OCI-LY1 (cell line): ENCODE measurements at regions not wholly inside any gene's neighbourhood (a gene's known extent, or its start where the extent isn't known, plus 50 kb on each side); places are given as distances from the start of the nearest gene placed in this dataset.

Source experiments
- H2AFZ ChIP-seq: fragments of 200-600 bp; sonication (generic), shearing (Covaris generic); 2 replicates; pipeline ENCODE4 v1.6.0; 2014; ENCODE audit warnings: antibody characterized with exemption, mild to moderate bottlenecking, low read length
- H3F3A ChIP-seq: fragments of 200-600 bp; sonication (generic), shearing (Covaris generic); 2 replicates; pipeline ENCODE4 v1.6.0; 2014; ENCODE audit warnings: mild to moderate bottlenecking, antibody characterized with exemption, low read length, moderate library complexity; ENCODE audit not compliant: insufficient read depth
- H3K27ac ChIP-seq: fragments of 200-600 bp; sonication (generic); 2 replicates; pipeline ENCODE4 v1.5.1; 2014; ENCODE audit warnings: low read length, mixed run types, mild to moderate bottlenecking, low read depth; ENCODE audit not compliant: poor library complexity, severe bottlenecking
- H3K27me3 ChIP-seq: fragments of 200-600 bp; sonication (generic); 2 replicates; pipeline ENCODE4 v1.6.0; 2014; ENCODE audit warnings: antibody characterized with exemption, mild to moderate bottlenecking, low read length, moderate library complexity; ENCODE audit not compliant: insufficient read depth
- H3K36me3 ChIP-seq: fragments of 200-600 bp; sonication (generic); 2 replicates; pipeline ENCODE4 v1.6.1; 2014; ENCODE audit warnings: mild to moderate bottlenecking, antibody characterized with exemption, low read length, moderate library complexity, mixed read lengths; ENCODE audit not compliant: insufficient read depth
- H3K4me1 ChIP-seq: fragments of 200-600 bp; sonication (generic); 2 replicates; pipeline ENCODE4 v1.5.1; 2014; ENCODE audit warnings: mild to moderate bottlenecking, low read length, moderate library complexity; ENCODE audit not compliant: insufficient read depth, severe bottlenecking
- H3K4me2 ChIP-seq: fragments of 200-600 bp; sonication (generic), shearing (Covaris generic); 2 replicates; pipeline ENCODE4 v1.6.1; 2014; ENCODE audit warnings: low read length
- H3K4me3 ChIP-seq: fragments of 200-600 bp; sonication (generic); 2 replicates; pipeline ENCODE4 v1.5.1; 2014; ENCODE audit warnings: low read length, low read depth, mild to moderate bottlenecking, mixed read lengths; ENCODE audit not compliant: poor library complexity, severe bottlenecking
- H3K79me2 ChIP-seq: fragments of 200-600 bp; shearing (Covaris generic); 2 replicates; pipeline ENCODE4 v1.6.1; 2016; ENCODE audit warnings: mixed run types, low read length, mixed read lengths; ENCODE audit not compliant: insufficient read depth
- H3K9ac ChIP-seq: fragments of 200-600 bp; sonication (generic), shearing (Covaris generic); 2 replicates; pipeline ENCODE4 v1.6.1; 2014; ENCODE audit warnings: mild to moderate bottlenecking, low read length, mixed read lengths
- H3K9me2 ChIP-seq: fragments of 200-600 bp; sonication (generic), shearing (Covaris generic); 2 replicates; pipeline ENCODE4 v1.6.1; 2014; ENCODE audit warnings: low read depth, mild to moderate bottlenecking, low read length, mixed read lengths
- H3K9me3 ChIP-seq: fragments of 200-600 bp; shearing (Covaris generic); 2 replicates; pipeline ENCODE4 v1.6.1; 2014; ENCODE audit warnings: low read length, mixed read lengths
- H4K20me1 ChIP-seq: fragments of 200-600 bp; sonication (generic), shearing (Covaris generic); 2 replicates; pipeline ENCODE4 v1.6.0; 2016; ENCODE audit warnings: mild to moderate bottlenecking, low read length; ENCODE audit not compliant: insufficient read depth
- EZH2 ChIP-seq: fragments of 200-600 bp; sonication (generic), shearing (Covaris generic); IDR thresholded peaks from 2 replicates; pipeline ENCODE4 v1.8.0; 2017; ENCODE audit warnings: borderline replicate concordance, mixed run types, mild to moderate bottlenecking, antibody characterized with exemption, low read length, moderate library complexity, mixed read lengths
- TF ChIP-seq, protein P1 (sequence below): fragments of 200-600 bp; sonication (generic), shearing (Covaris generic); IDR thresholded peaks from 2 replicates; pipeline ENCODE4 v1.5.1; 2017; ENCODE audit warnings: mild to moderate bottlenecking, antibody characterized with exemption, low read length, moderate library complexity, mixed read lengths

DNA sequence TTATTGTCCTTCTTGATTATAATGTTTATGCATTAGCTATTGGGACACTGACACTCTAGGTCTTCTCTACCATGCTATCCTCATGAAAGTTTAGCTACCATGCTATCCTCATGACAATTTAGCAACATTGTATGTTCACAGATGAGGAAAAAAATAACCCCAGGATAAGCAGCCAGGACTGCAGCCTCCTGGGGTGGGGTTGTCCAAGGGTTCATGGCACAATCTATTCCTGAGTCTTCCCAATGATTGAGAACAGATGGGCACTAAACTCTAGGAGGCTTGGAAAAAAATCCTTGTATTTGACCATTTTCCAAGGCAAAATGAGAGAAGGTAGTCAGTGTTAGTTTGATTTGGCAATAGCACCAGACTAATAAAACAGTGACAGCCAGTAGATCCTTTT lies 619.8 kb upstream of the LCORL start:
- TF ChIP-seq, protein P1, sequence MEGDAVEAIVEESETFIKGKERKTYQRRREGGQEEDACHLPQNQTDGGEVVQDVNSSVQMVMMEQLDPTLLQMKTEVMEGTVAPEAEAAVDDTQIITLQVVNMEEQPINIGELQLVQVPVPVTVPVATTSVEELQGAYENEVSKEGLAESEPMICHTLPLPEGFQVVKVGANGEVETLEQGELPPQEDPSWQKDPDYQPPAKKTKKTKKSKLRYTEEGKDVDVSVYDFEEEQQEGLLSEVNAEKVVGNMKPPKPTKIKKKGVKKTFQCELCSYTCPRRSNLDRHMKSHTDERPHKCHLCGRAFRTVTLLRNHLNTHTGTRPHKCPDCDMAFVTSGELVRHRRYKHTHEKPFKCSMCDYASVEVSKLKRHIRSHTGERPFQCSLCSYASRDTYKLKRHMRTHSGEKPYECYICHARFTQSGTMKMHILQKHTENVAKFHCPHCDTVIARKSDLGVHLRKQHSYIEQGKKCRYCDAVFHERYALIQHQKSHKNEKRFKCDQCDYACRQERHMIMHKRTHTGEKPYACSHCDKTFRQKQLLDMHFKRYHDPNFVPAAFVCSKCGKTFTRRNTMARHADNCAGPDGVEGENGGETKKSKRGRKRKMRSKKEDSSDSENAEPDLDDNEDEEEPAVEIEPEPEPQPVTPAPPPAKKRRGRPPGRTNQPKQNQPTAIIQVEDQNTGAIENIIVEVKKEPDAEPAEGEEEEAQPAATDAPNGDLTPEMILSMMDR = no peak
- no peak for TF ChIP-seq EZH2
- H3F3A ChIP-seq = no peaks in the 10 kb centered on the region
- H3K4me3 ChIP-seq = no peak overlapping the region
- H3K27ac ChIP-seq = no peak overlapping the region
- no peaks in the 10 kb centered on the region for H3K9me3 ChIP-seq
- H3K79me2 ChIP-seq = no peaks in the 10 kb centered on the region
- H3K9ac ChIP-seq = no peak overlapping the region
- no peaks in the 10 kb centered on the region for H3K27me3 ChIP-seq
- no peak overlapping the region for H3K4me2 ChIP-seq
- H3K36me3 ChIP-seq = no peaks in the 10 kb centered on the region
- no peaks in the 10 kb centered on the region for H3K4me1 ChIP-seq
- no peaks in the 10 kb centered on the region for H3K9me2 ChIP-seq
- H2AFZ ChIP-seq = no peak overlapping the region
- H4K20me1 ChIP-seq = no peaks in the 10 kb centered on the region

DNA sequence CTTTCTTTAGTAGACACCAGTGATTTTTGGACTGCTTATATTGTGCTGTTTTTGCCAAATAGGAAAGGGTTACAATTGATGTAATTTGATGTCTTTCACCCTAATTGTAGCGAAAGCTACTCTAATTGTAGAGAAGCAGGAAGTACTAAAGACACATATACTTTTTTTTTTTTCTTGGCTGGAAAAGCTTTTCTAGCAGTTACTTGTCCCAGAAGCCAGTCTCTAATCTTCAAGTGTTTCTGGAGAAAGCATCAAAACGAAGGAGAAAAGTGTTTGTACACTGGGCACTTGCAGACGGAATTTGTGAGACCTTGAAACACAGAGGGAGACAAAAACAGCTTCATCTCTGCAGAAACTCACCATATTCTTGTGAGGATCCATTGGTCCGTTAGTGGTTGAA lies 616.5 kb upstream of the LCORL start:
- H3K9me2 ChIP-seq = no peaks in the 10 kb centered on the region
- H3K36me3 ChIP-seq = no peaks in the 10 kb centered on the region
- no peaks in the 10 kb centered on the region for H3K9me3 ChIP-seq
- no peak overlapping the region for H3K9ac ChIP-seq
- no peaks in the 10 kb centered on the region for H3F3A ChIP-seq
- H3K4me1 ChIP-seq = no peaks in the 10 kb centered on the region
- H3K79me2 ChIP-seq = no peaks in the 10 kb centered on the region
- no peaks in the 10 kb centered on the region for H4K20me1 ChIP-seq
- TF ChIP-seq, protein P1 = no peak
- no peak for TF ChIP-seq EZH2
- H3K27me3 ChIP-seq = no peaks in the 10 kb centered on the region
- H3K4me3 ChIP-seq = no peak overlapping the region
- no peak overlapping the region for H2AFZ ChIP-seq
- H3K4me2 ChIP-seq = no peak overlapping the region
- H3K27ac ChIP-seq = no peak overlapping the region

DNA sequence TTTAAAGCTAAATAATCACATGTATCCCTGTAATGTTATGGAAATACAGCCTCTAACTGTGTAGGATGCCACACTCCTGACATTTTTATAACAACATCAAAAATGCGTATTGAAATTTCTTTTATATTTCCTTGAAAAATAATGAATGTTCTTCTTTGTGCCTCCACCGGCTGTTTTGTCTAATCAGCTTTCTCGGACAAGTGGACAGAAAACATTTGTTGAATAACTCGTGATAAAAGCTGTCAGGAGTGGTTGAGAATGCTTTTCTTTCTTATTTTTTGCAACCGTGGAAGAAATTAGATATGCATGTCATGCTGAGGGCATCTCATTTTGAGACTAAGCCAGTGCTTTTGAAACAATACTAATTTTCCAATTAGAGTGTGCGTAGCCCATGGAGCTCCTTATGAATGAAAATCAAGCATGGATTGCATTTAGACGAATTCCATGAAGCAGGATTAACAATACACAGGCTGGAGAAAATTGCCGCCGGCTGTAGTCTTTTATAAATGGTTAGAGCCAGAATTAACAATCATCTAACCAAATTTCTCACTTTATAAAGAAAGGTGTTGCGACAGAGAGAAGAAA lies 614.5 kb upstream of the LCORL start:
- Histone ChIP-seq H3K4me1 (no peaks in the 10 kb centered on the region), H2AFZ (no peak overlapping the region), H3K9me3 (no peaks in the 10 kb centered on the region), H4K20me1 (no peaks in the 10 kb centered on the region), H3K36me3 (no peaks in the 10 kb centered on the region), H3K4me3 (no peak overlapping the region), H3F3A (no peaks in the 10 kb centered on the region), H3K79me2 (no peaks in the 10 kb centered on the region), H3K9ac (no peak overlapping the region), H3K27ac (no peak overlapping the region), H3K4me2 (no peak overlapping the region), H3K9me2 (no peaks in the 10 kb centered on the region), H3K27me3 (no peaks in the 10 kb centered on the region)
- TF ChIP-seq, protein P1 = no peak
- no peak for TF ChIP-seq EZH2
